ENCODE measurements at regions not wholly inside any gene's neighbourhood (a gene's known extent, or its start where the extent isn't known, plus 50 kb on each side); places are given as distances from the start of the nearest gene placed in this dataset.

GRCh38 chr5:68582284-68582683 lies 366.7 kb downstream of the PIK3R1 start:
- H3K4me1 Mint-ChIP-seq: no peaks in the 10 kb centered on the region
- H3K27me3 ChIP-seq (ENCODE audit: control insufficient read depth in 2 of 2, insufficient read depth in 2 of 2, low read length in 2 of 2): no peaks in the 10 kb centered on the region
- no peaks in the 10 kb centered on the region for H3K36me3 Mint-ChIP-seq
- no peaks in the 10 kb centered on the region for H4K20me1 ChIP-seq (ENCODE audit: insufficient read depth, low read length)
- H2AFZ ChIP-seq (ENCODE audit: insufficient read depth, low read depth, low read length, poor library complexity, severe bottlenecking): no peak overlapping the region
- H3K9ac ChIP-seq (ENCODE audit: insufficient read depth, low read length, poor library complexity, severe bottlenecking): no peak overlapping the region
- peaks cover 0 to 4% (median 2%) of the 10 kb centered on the region in 3 donors for H3K27me3 Mint-ChIP-seq (ENCODE audit: low read depth in 3 of 3)
- H3K27ac Mint-ChIP-seq: no peak overlapping the region
- H3K9me3 ChIP-seq (replicated peaks in 1 of 2; ENCODE audit: control insufficient read depth in 1 of 2, insufficient read depth in 1 of 2, low read length in 2 of 2): peaks cover 3% of the 10 kb centered on the region in 2 donors
- no peaks in the 10 kb centered on the region for H3K79me2 ChIP-seq (ENCODE audit: insufficient read depth, low read length)
- H3K4me3 Mint-ChIP-seq: no peak overlapping the region
- TF ChIP-seq, protein P1, sequence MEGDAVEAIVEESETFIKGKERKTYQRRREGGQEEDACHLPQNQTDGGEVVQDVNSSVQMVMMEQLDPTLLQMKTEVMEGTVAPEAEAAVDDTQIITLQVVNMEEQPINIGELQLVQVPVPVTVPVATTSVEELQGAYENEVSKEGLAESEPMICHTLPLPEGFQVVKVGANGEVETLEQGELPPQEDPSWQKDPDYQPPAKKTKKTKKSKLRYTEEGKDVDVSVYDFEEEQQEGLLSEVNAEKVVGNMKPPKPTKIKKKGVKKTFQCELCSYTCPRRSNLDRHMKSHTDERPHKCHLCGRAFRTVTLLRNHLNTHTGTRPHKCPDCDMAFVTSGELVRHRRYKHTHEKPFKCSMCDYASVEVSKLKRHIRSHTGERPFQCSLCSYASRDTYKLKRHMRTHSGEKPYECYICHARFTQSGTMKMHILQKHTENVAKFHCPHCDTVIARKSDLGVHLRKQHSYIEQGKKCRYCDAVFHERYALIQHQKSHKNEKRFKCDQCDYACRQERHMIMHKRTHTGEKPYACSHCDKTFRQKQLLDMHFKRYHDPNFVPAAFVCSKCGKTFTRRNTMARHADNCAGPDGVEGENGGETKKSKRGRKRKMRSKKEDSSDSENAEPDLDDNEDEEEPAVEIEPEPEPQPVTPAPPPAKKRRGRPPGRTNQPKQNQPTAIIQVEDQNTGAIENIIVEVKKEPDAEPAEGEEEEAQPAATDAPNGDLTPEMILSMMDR (IDR thresholded peaks at IDR 0.05): no peak
- no CpG with 5 or more reads among the region's 1 CpG for WGBS (ENCODE audit: insufficient coverage)
- H3K4me3 ChIP-seq (replicated peaks in 1 of 3; ENCODE audit: low read depth in 2 of 3, low read length in 3 of 3): no peak overlapping the region
- no peak overlapping the region for H3K27ac ChIP-seq (ENCODE audit: low read depth in 1 of 2, low read length in 2 of 2)
- intact Hi-C loops (cut with micrococcal nuclease): no loop called here
- no peaks in the 10 kb centered on the region for H3K36me3 ChIP-seq (replicated peaks in 1 of 2; ENCODE audit: control insufficient read depth in 1 of 2, insufficient read depth in 2 of 2, low read length in 2 of 2)
- H3K4me2 ChIP-seq (replicated peaks; ENCODE audit: extremely low read depth, low read length, poor library complexity, severe bottlenecking): no peak overlapping the region
- no peaks in the 10 kb centered on the region for H3K4me1 ChIP-seq (ENCODE audit: control insufficient read depth in 1 of 2, insufficient read depth in 2 of 2, low read length in 2 of 2)
- peaks cover 0 to 9% (median 5%) of the 10 kb centered on the region in 7 donors for H3K9me3 Mint-ChIP-seq
- DNase-seq: no peak

- Histone ChIP-seq H3K4me1 (ENCODE audit: control insufficient read depth in 1 of 2, insufficient read depth in 2 of 2, low read length in 2 of 2) (no peaks in the 10 kb centered on the region), H3K27me3 (ENCODE audit: control insufficient read depth in 2 of 2, insufficient read depth in 2 of 2, low read length in 2 of 2) (no peaks in the 10 kb centered on the region), H2AFZ (ENCODE audit: insufficient read depth, low read depth, low read length, poor library complexity, severe bottlenecking) (no peak overlapping the region), H3K4me2 (replicated peaks; ENCODE audit: extremely low read depth, low read length, poor library complexity, severe bottlenecking) (no peak overlapping the region), H3K36me3 (replicated peaks in 1 of 2; ENCODE audit: control insufficient read depth in 1 of 2, insufficient read depth in 2 of 2, low read length in 2 of 2) (no peaks in the 10 kb centered on the region), H3K79me2 (ENCODE audit: insufficient read depth, low read length) (no peaks in the 10 kb centered on the region), H3K9ac (ENCODE audit: insufficient read depth, low read length, poor library complexity, severe bottlenecking) (no peak overlapping the region), H3K4me3 (replicated peaks in 1 of 3; ENCODE audit: low read depth in 2 of 3, low read length in 3 of 3) (no peak overlapping the region), H3K27ac (ENCODE audit: low read depth in 1 of 2, low read length in 2 of 2) (no peak overlapping the region), H3K9me3 (replicated peaks in 1 of 2; ENCODE audit: control insufficient read depth in 1 of 2, insufficient read depth in 1 of 2, low read length in 2 of 2) (no peaks in the 10 kb centered on the region), H4K20me1 (ENCODE audit: insufficient read depth, low read length) (no peaks in the 10 kb centered on the region)
- Mint-ChIP-seq H3K36me3 (no peaks in the 10 kb centered on the region), H3K27me3 (ENCODE audit: low read depth in 3 of 3) (peaks cover 0 to 2% (median 1%) of the 10 kb centered on the region in 3 donors), H3K9me3 (peaks cover 0 to 3% (median 0%) of the 10 kb centered on the region in 7 donors), H3K4me3 (no peak overlapping the region), H3K4me1 (peaks cover under 1% of the 10 kb centered on the region), H3K27ac (no peak overlapping the region)
- intact Hi-C loops (cut with micrococcal nuclease): no loop called here
- DNase-seq: no peak
- TF ChIP-seq, protein P1 (IDR thresholded peaks at IDR 0.05): no peak
These were observed 371.6 kb downstream of the PIK3R1 start for GRCh38 chr5:68587171-68587570.

All from CD14-positive monocyte (primary cell).